Lower lobe of right lung (tissue), 2 donors: ENCODE measurements at regions not wholly inside any gene's neighbourhood (a gene's known extent, or its start where the extent isn't known, plus 50 kb on each side); places are given as distances from the start of the nearest gene placed in this dataset.

ENCODE experiments used
- ATAC-seq, 2 donors: fragments of 200-7000 bp; cut with Tn5 transposase; one replicate each; pipeline ENCODE4 v1.9.1; 2020 to 2022; ENCODE audit warnings: mild to moderate bottlenecking in 2 of 2, moderate library complexity in 2 of 2
- DNase-seq: peaks from one replicate; pipeline ENCODE4 v3.0.0-alpha.2; 2020
- H3K27ac ChIP-seq: fragments of 200-600 bp; one replicate; pipeline ENCODE4 v1.8.0; 2022
- H3K27me3 ChIP-seq: fragments of 200-600 bp; one replicate; pipeline ENCODE4 v1.8.0; 2022; ENCODE audit warnings: low read depth
- H3K36me3 ChIP-seq: fragments of 200-600 bp; one replicate; pipeline ENCODE4 v1.8.0; 2022; ENCODE audit warnings: mild to moderate bottlenecking
- H3K4me1 ChIP-seq: fragments of 200-600 bp; one replicate; pipeline ENCODE4 v1.8.0; 2022
- H3K4me3 ChIP-seq: fragments of 200-600 bp; one replicate; pipeline ENCODE4 v1.8.0; 2022; ENCODE audit warnings: mild to moderate bottlenecking
- H3K9me3 ChIP-seq: fragments of 200-600 bp; one replicate; pipeline ENCODE4 v1.8.0; 2022
- CTCF ChIP-seq: fragments of 200-600 bp; IDR thresholded peaks from one replicate; pipeline ENCODE4 v1.8.0; 2022; ENCODE audit warnings: antibody characterized with exemption, mild to moderate bottlenecking
- intact Hi-C: fragments of 100-400 bp; cut with DNase I; formaldehyde crosslinking; loops from one replicate; pipeline ENCODE4 v1.11.0; 2022
- donor health status: DM: no; HTN: yes; CAD: no; lungs with severe emphysema.

- no peak for TF ChIP-seq CTCF
- intact Hi-C loops, result no loop called here
- Histone ChIP-seq H3K27ac (no peak overlapping the region), H3K36me3 (no peaks in the 10 kb centered on the region), H3K4me1 (no peaks in the 10 kb centered on the region), H3K4me3 (no peak overlapping the region), H3K9me3 (no peaks in the 10 kb centered on the region), H3K27me3 (no peaks in the 10 kb centered on the region)
- DNase-seq, result no peak
- ATAC-seq, result no peak
These were observed 301.9 kb upstream of the AGTR1 start for GRCh38 chr3:148395821-148396220.

- intact Hi-C loops, result no loop called here
- no peak for DNase-seq
- no peak for ATAC-seq
- H3K9me3 ChIP-seq, result no peaks in the 10 kb centered on the region
- no peaks in the 10 kb centered on the region for H3K27me3 ChIP-seq
- H3K27ac ChIP-seq, result no peak overlapping the region
- no peaks in the 10 kb centered on the region for H3K4me1 ChIP-seq
- H3K36me3 ChIP-seq, result no peaks in the 10 kb centered on the region
- H3K4me3 ChIP-seq, result no peak overlapping the region
- no peak for TF ChIP-seq CTCF
These were observed 296.9 kb upstream of the AGTR1 start for GRCh38 chr3:148400754-148401153.

- Histone ChIP-seq H3K4me3 (no peak overlapping the region), H3K36me3 (no peaks in the 10 kb centered on the region), H3K27me3 (no peaks in the 10 kb centered on the region), H3K27ac (no peak overlapping the region), H3K4me1 (no peaks in the 10 kb centered on the region), H3K9me3 (no peaks in the 10 kb centered on the region)
- DNase-seq (no peak), ATAC-seq (no peak)
- TF ChIP-seq CTCF, result no peak
- intact Hi-C loops, result no loop called here
These were observed 289.0 kb upstream of the AGTR1 start for GRCh38 chr3:148408667-148409066.

GRCh38 chr3:148420242-148420641, 277.5 kb upstream of the AGTR1 start:
- Histone ChIP-seq H3K4me3 (no peak overlapping the region), H3K27me3 (no peaks in the 10 kb centered on the region), H3K36me3 (no peaks in the 10 kb centered on the region), H3K27ac (no peak overlapping the region), H3K9me3 (no peaks in the 10 kb centered on the region), H3K4me1 (no peaks in the 10 kb centered on the region)
- TF ChIP-seq CTCF, result no peak
- ATAC-seq, result peak in 1 of 2 donors; percentile 26
- intact Hi-C loops, result no loop called here
- no peak for DNase-seq

GRCh38 chr3:148428862-148429605, 268.7 kb upstream of the AGTR1 start:
- intact Hi-C loops, result no loop called here
- ATAC-seq, result no peak

More at GRCh38 chr3:148428862-148429605, 268.7 kb upstream of the AGTR1 start:
- Histone ChIP-seq H3K9me3 (no peaks in the 10 kb centered on the region), H3K4me1 (no peaks in the 10 kb centered on the region), H3K27me3 (no peaks in the 10 kb centered on the region), H3K36me3 (no peaks in the 10 kb centered on the region), H3K27ac (no peak overlapping the region), H3K4me3 (no peak overlapping the region)
- no peak for DNase-seq
- TF ChIP-seq CTCF, result no peak
